CD14-positive monocyte (primary cell): ENCODE measurements at regions not wholly inside any gene's neighbourhood (a gene's known extent, or its start where the extent isn't known, plus 50 kb on each side); places are given as distances from the start of the nearest gene placed in this dataset.

Experiments used
- DNase-seq, 3 donors: peaks; one replicate each; pipeline ENCODE4 v3.0.0-alpha.2; 2011 to 2022
- H2AFZ ChIP-seq: 2 replicates; pipeline ENCODE4 v1.6.0; 2012; ENCODE audit warnings: mild to moderate bottlenecking, low read depth, low read length, inconsistent platforms; ENCODE audit not compliant: insufficient read depth, poor library complexity, severe bottlenecking
- H3K27ac ChIP-seq, 2 donors: 1 replicate in 1 of 2; 2 replicates in 1 of 2; pipeline ENCODE4 v1.5.1; 2012 to 2013; ENCODE audit warnings: low read length in 2 of 2, control low read depth in 1 of 2, inconsistent platforms in 1 of 2, low read depth in 1 of 2, mild to moderate bottlenecking in 1 of 2
- H3K27me3 ChIP-seq, 2 donors: one replicate each; pipeline versions ENCODE4 v1.6.0 to v1.6.1; 2011 to 2013; ENCODE audit warnings: low read length in 2 of 2; ENCODE audit not compliant: control insufficient read depth in 2 of 2, insufficient read depth in 2 of 2
- H3K36me3 ChIP-seq, 2 donors: replicated peaks in 1 of 2; 1 replicate in 1 of 2; 2 replicates in 1 of 2; pipeline versions ENCODE4 v1.5.1 to v1.6.1; 2012 to 2013; ENCODE audit warnings: low read length in 2 of 2, control low read depth in 1 of 2, inconsistent platforms in 1 of 2, mild to moderate bottlenecking in 1 of 2; ENCODE audit not compliant: insufficient read depth in 2 of 2, control insufficient read depth in 1 of 2
- H3K4me1 ChIP-seq, 2 donors: 1 replicate in 1 of 2; 2 replicates in 1 of 2; pipeline versions ENCODE4 v1.5.1 to v1.6.1; 2012 to 2013; ENCODE audit warnings: low read length in 2 of 2, control low read depth in 1 of 2, inconsistent platforms in 1 of 2, mild to moderate bottlenecking in 1 of 2, moderate library complexity in 1 of 2; ENCODE audit not compliant: insufficient read depth in 2 of 2, control insufficient read depth in 1 of 2
- H3K4me2 ChIP-seq: replicated peaks from 2 replicates; pipeline ENCODE3; 2012; ENCODE audit warnings: low read length, moderate library complexity, mild to moderate bottlenecking; ENCODE audit not compliant: poor library complexity, severe bottlenecking; ENCODE audit errors: extremely low read depth
- H3K4me3 ChIP-seq, 3 experiments: fragments of 200-600 bp in 1 of 3; sonication (generic) in 1 of 3; replicated peaks in 1 of 3; 1 replicate in 2 of 3; 2 replicates in 1 of 3; pipeline ENCODE4 v1.5.1; 2011 to 2013; ENCODE audit warnings: low read length in 3 of 3, mild to moderate bottlenecking in 3 of 3, control low read depth in 2 of 3, low read depth in 2 of 3, inconsistent platforms in 1 of 3, moderate library complexity in 1 of 3
- H3K79me2 ChIP-seq: 2 replicates; pipeline ENCODE4 v1.6.0; 2012; ENCODE audit warnings: mild to moderate bottlenecking, control low read depth, inconsistent platforms, low read length, moderate library complexity; ENCODE audit not compliant: insufficient read depth
- H3K9ac ChIP-seq: 2 replicates; pipeline ENCODE4 v1.6.0; 2017; ENCODE audit warnings: low read length, mild to moderate bottlenecking; ENCODE audit not compliant: insufficient read depth, poor library complexity, severe bottlenecking
- H3K9me3 ChIP-seq, 2 donors: replicated peaks in 1 of 2; 1 replicate in 1 of 2; 2 replicates in 1 of 2; pipeline versions ENCODE4 v1.5.1 to v1.6.1; 2012 to 2013; ENCODE audit warnings: low read length in 2 of 2, control low read depth in 1 of 2; ENCODE audit not compliant: control insufficient read depth in 1 of 2, insufficient read depth in 1 of 2
- H4K20me1 ChIP-seq: 2 replicates; pipeline ENCODE4 v1.6.0; 2012; ENCODE audit warnings: mild to moderate bottlenecking, low read length, control low read depth, moderate library complexity; ENCODE audit not compliant: insufficient read depth
- H3K27ac Mint-ChIP-seq, 7 donors: one replicate each; pipeline ENCODE4 v1.8.0; 2020; ENCODE audit warnings: mild to moderate bottlenecking in 7 of 7, mixed read lengths in 7 of 7, moderate library complexity in 6 of 7, inconsistent platforms in 2 of 7
- H3K27me3 Mint-ChIP-seq, 3 donors: one replicate each; pipeline ENCODE4 v1.8.0; 2021 to 2022; ENCODE audit warnings: low read depth in 3 of 3, mild to moderate bottlenecking in 3 of 3, mixed read lengths in 3 of 3, moderate library complexity in 3 of 3, inconsistent platforms in 1 of 3
- H3K36me3 Mint-ChIP-seq, 2 donors: one replicate each; pipeline ENCODE4 v1.8.0; 2020; ENCODE audit warnings: mixed read lengths in 2 of 2, inconsistent platforms in 1 of 2, mild to moderate bottlenecking in 1 of 2
- H3K4me1 Mint-ChIP-seq: one replicate; pipeline ENCODE4 v1.8.0; 2020; ENCODE audit warnings: mild to moderate bottlenecking, mixed read lengths
- H3K4me3 Mint-ChIP-seq, 2 donors: one replicate each; pipeline ENCODE4 v1.8.0; 2020; ENCODE audit warnings: mild to moderate bottlenecking in 2 of 2, mixed read lengths in 2 of 2, moderate library complexity in 1 of 2
- H3K9me3 Mint-ChIP-seq, 7 donors: one replicate each; pipeline ENCODE4 v1.8.0; 2020 to 2022; ENCODE audit warnings: mixed read lengths in 7 of 7, mild to moderate bottlenecking in 6 of 7, moderate library complexity in 6 of 7, inconsistent platforms in 2 of 7
- CTCF ChIP-seq: fragments of 200-600 bp; IDR thresholded peaks from one replicate; pipeline ENCODE4 v1.8.0; 2022; ENCODE audit warnings: antibody characterized with exemption, mild to moderate bottlenecking
- WGBS: methylation state at CpG from one replicate; pipeline ENCODE4 v1.1.5; 2013; ENCODE audit warnings: missing lambda C conversion rate; ENCODE audit not compliant: insufficient coverage; 5-methylcytosine and 5-hydroxymethylcytosine counted together
- intact Hi-C, 2 donors: fragments of 100-400 bp; cut with micrococcal nuclease; formaldehyde crosslinking; loops; one replicate each; pipeline versions ENCODE4 v1.15.0 to v1.15.1; 2023

- Histone ChIP-seq H3K4me2 (no peak overlapping the region), H2AFZ (no peak overlapping the region), H3K4me3 (no peak overlapping the region), H3K9ac (no peak overlapping the region), H3K79me2 (no peaks in the 10 kb centered on the region), H3K4me1 (no peaks in the 10 kb centered on the region), H3K27me3 (no peaks in the 10 kb centered on the region), H3K9me3 (no peaks in the 10 kb centered on the region), H3K27ac (no peak overlapping the region), H3K36me3 (no peaks in the 10 kb centered on the region), H4K20me1 (no peaks in the 10 kb centered on the region)
- DNase-seq, result no peak
- no peaks in the 10 kb centered on the region for H3K36me3 Mint-ChIP-seq
- H3K9me3 Mint-ChIP-seq, result peaks cover 0 to 1% (median 0%) of the 10 kb centered on the region in 7 donors
- no peak for TF ChIP-seq CTCF
- peaks cover 0 to 5% (median 2%) of the 10 kb centered on the region in 3 donors for H3K27me3 Mint-ChIP-seq
- H3K4me1 Mint-ChIP-seq, result no peaks in the 10 kb centered on the region
- no peak overlapping the region for H3K4me3 Mint-ChIP-seq
- 92% methylated on average over 4 of the region's 6 CpGs for WGBS
- peak overlapping the region in 1 of 7 donors; percentile 4 for H3K27ac Mint-ChIP-seq
- intact Hi-C loops, result no loop called here
These were observed 171.6 kb upstream of the PLPP4 start for GRCh38 chr10:120285408-120285807.

GRCh38 chr10:120286280-120286679 lies 170.7 kb upstream of the PLPP4 start:
- Histone ChIP-seq H3K27me3 (no peaks in the 10 kb centered on the region), H3K4me2 (no peak overlapping the region), H3K4me3 (no peak overlapping the region), H3K4me1 (no peaks in the 10 kb centered on the region), H3K27ac (no peak overlapping the region), H3K9me3 (no peaks in the 10 kb centered on the region), H2AFZ (no peak overlapping the region), H4K20me1 (no peaks in the 10 kb centered on the region), H3K9ac (no peak overlapping the region), H3K79me2 (no peaks in the 10 kb centered on the region), H3K36me3 (no peaks in the 10 kb centered on the region)
- no peak for TF ChIP-seq CTCF
- Mint-ChIP-seq H3K27ac (no peak overlapping the region), H3K36me3 (no peaks in the 10 kb centered on the region), H3K27me3 (peaks cover 0 to 5% (median 2%) of the 10 kb centered on the region in 3 donors), H3K4me3 (no peak overlapping the region), H3K4me1 (no peaks in the 10 kb centered on the region), H3K9me3 (peaks cover 0 to 3% (median 0%) of the 10 kb centered on the region in 7 donors)
- no peak for DNase-seq
- WGBS, result 89% methylated on average over 3 of the region's 3 CpGs
- intact Hi-C loops, result no loop called here
